GM21717 (cell line): ENCODE measurements at regions not wholly inside any gene's neighbourhood (a gene's known extent, or its start where the extent isn't known, plus 50 kb on each side); places are given as distances from the start of the nearest gene placed in this dataset.

Source experiments
- ATAC-seq: cut with Tn5 transposase; IDR thresholded peaks from one replicate; pipeline ENCODE4 v1.9.1; 2021; ENCODE audit warnings: mild to moderate bottlenecking, moderate library complexity; ENCODE audit not compliant: unreplicated experiment

GRCh38 chr11:28715726-28716125 is 607.5 kb downstream of the METTL15 start:
- ATAC-seq = no peak

DNA sequence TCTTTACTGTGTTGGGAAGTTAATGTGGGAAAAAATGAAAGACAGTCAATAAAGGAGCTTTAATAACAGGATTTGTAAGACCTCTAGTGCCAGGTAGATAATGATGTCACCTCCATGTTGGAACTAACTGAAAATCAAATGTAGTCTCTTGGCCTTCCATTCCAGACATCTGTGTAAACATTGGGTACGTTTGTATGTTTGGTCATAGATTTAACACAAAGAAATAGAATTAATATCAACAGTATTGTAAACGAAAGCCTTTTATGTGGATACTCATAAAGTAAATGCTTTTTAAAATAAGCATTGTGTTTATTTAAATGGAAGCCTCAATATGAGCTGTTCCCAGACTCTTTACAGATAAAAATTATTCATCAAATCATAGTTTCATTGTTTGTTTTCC is 605.7 kb downstream of the METTL15 start:
- ATAC-seq = no peak

DNA sequence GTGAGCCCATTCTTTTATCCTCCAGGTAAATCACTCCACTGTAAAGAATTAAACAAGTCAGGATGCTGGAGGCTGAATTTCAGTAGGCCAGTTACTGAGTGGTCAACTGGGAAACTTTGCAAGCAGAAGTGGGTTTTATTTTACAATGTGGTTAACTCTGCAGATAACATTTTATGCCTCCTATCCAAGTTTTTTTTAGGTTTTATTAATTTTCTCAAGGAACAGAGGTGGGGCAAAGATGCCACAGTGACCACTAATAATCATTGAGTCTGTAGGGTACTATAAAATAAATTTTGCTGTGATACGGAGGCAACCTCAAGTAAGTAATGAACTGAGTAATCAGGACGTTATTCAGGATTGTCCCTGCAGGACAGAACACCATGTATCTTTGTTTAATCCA is 599.9 kb downstream of the METTL15 start:
- no peak for ATAC-seq

GRCh38 chr11:28704801-28705200 is 596.6 kb downstream of the METTL15 start:
- no peak for ATAC-seq

DNA sequence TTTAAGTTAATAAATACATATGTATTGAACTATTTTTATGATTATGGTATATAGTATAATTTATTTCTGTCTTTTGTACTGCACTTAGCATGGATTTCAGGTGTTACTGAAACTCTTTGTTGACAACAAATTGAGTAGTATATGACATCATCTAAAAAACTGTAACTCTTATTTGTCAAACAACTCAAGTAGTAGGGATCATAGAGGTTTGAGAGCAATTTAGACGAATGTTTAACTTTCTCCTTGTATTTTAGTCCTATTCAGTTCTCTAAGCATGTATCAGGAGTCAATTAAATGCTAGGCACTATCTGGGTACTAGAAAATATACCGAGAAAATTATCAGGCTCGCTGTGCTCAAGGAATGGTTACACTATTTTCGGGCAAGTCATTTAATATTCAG is 595.2 kb downstream of the METTL15 start:
- no peak for ATAC-seq

DNA sequence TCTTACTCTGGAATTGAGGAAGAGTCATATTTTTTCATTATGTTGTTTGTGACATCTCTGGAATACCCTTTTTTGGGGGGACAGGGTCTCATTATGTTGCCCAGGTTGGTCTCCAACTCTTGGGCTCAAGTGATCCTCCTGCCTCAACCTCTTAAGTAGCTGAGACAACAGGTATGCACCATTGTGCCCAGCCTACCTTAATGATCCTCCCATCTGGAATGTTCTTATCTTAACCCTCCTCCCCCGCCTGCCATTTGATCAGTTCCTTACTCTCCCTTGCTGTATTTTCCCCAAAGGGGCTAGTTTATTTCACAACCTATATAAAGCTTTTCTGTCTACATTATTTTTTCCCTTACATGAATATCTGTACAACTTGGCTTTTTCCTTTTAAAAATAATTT is 594.7 kb downstream of the METTL15 start:
- ATAC-seq = no peak

GRCh38 chr11:28702450-28702790 is 594.2 kb downstream of the METTL15 start:
- ATAC-seq = no peak

GRCh38 chr11:28701760-28702449 is 593.7 kb downstream of the METTL15 start:
- no peak for ATAC-seq

- ATAC-seq = no peak
Observed at GRCh38 chr11:28699701-28700100, 591.5 kb downstream of the METTL15 start.

GRCh38 chr11:28697920-28698827 is 590.0 kb downstream of the METTL15 start:
- no peak for ATAC-seq

- ATAC-seq = no peak
Observed at GRCh38 chr11:28696591-28696990, 588.4 kb downstream of the METTL15 start.

GRCh38 chr11:28690746-28691145 is 582.6 kb downstream of the METTL15 start:
- no peak for ATAC-seq

DNA sequence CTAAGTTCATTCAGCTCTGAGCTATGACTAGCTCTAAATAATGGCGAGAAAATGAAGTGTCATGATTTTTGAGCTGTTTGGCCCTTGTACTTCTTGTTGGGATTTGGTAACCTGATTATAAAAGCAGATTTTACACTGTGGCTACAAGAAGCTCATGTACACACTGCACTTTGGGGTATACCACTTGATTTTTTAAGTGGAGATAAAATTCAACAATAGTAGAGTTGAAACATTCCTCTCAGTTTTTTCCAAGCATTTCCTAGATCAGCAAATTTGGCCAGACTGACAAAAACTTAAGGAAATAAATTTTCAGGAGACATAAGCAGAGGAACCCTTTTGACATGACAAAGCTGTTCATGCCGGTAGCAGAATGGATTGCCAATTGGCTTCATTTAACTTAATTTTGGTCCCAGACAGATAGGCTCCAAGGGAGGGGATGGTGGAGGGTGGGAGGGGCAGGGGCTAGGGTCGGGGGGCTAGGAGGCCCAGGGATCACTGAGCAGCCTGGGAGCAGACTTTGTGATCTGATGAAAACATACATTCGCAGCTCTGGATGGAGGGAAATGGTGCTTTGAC is 575.9 kb downstream of the METTL15 start:
- ATAC-seq = no peak

- ATAC-seq = no peak
Observed at GRCh38 chr11:28679795-28680468, 571.7 kb downstream of the METTL15 start.

DNA sequence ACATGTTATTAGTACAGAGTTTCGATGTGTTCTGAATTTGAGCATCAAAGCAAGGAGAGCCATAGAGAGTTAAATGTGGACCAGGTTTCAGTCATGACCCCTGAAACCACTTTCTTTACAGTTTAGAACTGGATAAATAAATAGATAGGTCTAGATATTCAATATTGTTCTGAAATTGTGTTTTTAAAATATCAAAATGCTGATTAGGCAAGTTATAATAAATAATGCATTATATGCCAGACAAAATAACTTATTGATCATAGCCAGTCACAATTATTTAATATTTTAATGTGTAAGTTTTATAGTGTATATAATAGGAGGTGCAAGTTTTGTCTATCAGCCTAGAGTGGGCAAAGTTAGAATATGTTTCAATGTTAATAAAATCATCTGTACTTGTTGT is 569.5 kb downstream of the METTL15 start:
- no peak for ATAC-seq

- no peak for ATAC-seq
Observed at GRCh38 chr11:28675183-28675582, 567.0 kb downstream of the METTL15 start.

GRCh38 chr11:28674433-28675103 is 566.4 kb downstream of the METTL15 start:
- no peak for ATAC-seq

- ATAC-seq = no peak
Observed at GRCh38 chr11:28673691-28674432, 565.7 kb downstream of the METTL15 start.

DNA sequence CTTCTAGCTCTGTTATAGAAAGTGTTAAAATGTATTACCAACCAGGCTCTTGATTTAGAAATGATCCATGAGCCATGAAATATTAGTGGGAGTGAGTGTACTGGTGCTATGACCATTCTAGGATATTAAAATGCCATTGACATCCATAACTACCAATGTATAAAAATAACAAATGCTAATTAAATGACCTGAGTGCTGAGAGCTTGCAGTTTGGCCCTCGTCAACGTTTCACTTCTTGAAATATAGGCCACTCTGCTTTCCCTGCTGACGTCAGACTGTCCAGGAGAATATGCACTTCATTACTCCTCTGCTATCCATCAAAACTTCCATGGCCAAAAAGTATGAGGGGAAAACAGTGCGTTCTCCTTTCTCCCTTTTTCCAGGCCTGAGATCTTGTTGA is 563.1 kb downstream of the METTL15 start:
- ATAC-seq = no peak

- ATAC-seq = no peak
Observed at GRCh38 chr11:28666632-28667031, 558.4 kb downstream of the METTL15 start.
